ENCODE measurements at regions not wholly inside any gene's neighbourhood (a gene's known extent, or its start where the extent isn't known, plus 50 kb on each side); places are given as distances from the start of the nearest gene placed in this dataset.

DNA sequence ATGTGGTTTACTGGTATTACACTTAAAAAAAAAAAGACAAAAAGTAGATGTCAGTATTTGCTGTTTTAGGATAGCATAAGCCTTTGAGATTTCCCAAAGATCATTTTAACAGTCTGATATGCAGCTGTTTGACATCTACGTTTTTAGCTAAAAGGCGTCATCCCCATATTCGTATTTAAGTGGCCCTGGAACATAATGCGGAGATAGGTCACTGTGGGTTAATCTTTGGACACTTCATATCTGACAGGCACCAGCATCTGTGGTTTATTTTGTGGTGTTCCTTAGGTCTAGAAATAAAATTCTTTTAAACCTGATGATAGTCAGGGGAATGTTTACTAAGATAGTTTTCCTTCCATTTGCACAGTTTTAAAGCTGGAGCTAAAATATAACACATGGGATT lies 313.7 kb downstream of the SOX4 start:
- H2AFZ ChIP-seq (ENCODE audit: low read depth, low read length): no peak overlapping the region
- H2BK15ac ChIP-seq (ENCODE audit: low read depth, poor library complexity, severe bottlenecking): no peak overlapping the region
- H3K4me1 ChIP-seq (ENCODE audit: control insufficient read depth, insufficient read depth, low read depth, low read length): no peaks in the 10 kb centered on the region
- no peak overlapping the region for H2BK120ac ChIP-seq (ENCODE audit: low read depth, low read length)
- H2BK12ac ChIP-seq (ENCODE audit: low read length in 2 of 2): no peak overlapping the region
- no peak overlapping the region for H3K23ac ChIP-seq (ENCODE audit: low read length in 2 of 2)
- no peak overlapping the region for H2BK5ac ChIP-seq (ENCODE audit: low read depth, low read length, poor library complexity, severe bottlenecking)
- H3K18ac ChIP-seq (ENCODE audit: low read depth in 1 of 2, low read length in 2 of 2): no peak overlapping the region
- H3K14ac ChIP-seq (ENCODE audit: low read length in 2 of 2): no peak overlapping the region
- H4K91ac ChIP-seq (ENCODE audit: low read length): no peak overlapping the region
- no peaks in the 10 kb centered on the region for H3K79me1 ChIP-seq (replicated peaks; ENCODE audit: low read length, poor library complexity, severe bottlenecking)
- H4K8ac ChIP-seq (ENCODE audit: low read length): no peak overlapping the region
- H3K9ac ChIP-seq (ENCODE audit: low read length): no peak overlapping the region
- H3K36me3 ChIP-seq (ENCODE audit: control insufficient read depth in 1 of 2, insufficient read depth in 2 of 2, low read depth in 1 of 2, low read length in 2 of 2): no peaks in the 10 kb centered on the region
- no peak overlapping the region for H2AK5ac ChIP-seq (ENCODE audit: low read length, severe bottlenecking)
- H3K27ac ChIP-seq (ENCODE audit: low read length, poor library complexity, severe bottlenecking): no peak overlapping the region
- H3K4ac ChIP-seq (ENCODE audit: low read depth in 1 of 2, low read length in 2 of 2): no peak overlapping the region
- DNase-seq: no peak
- WGBS: 81% methylated on average over 4 of the region's 4 CpGs
- H3K4me3 ChIP-seq (ENCODE audit: insufficient read depth in 1 of 2, low read depth in 1 of 2, low read length in 2 of 2): no peak overlapping the region
- H3K4me2 ChIP-seq (ENCODE audit: low read length, poor library complexity, severe bottlenecking): no peak overlapping the region
- H3K9me3 ChIP-seq (ENCODE audit: control insufficient read depth, low read length): no peaks in the 10 kb centered on the region
- no peaks in the 10 kb centered on the region for H3K27me3 ChIP-seq (ENCODE audit: control insufficient read depth in 1 of 2, insufficient read depth in 1 of 2, low read length in 2 of 2)

DNA sequence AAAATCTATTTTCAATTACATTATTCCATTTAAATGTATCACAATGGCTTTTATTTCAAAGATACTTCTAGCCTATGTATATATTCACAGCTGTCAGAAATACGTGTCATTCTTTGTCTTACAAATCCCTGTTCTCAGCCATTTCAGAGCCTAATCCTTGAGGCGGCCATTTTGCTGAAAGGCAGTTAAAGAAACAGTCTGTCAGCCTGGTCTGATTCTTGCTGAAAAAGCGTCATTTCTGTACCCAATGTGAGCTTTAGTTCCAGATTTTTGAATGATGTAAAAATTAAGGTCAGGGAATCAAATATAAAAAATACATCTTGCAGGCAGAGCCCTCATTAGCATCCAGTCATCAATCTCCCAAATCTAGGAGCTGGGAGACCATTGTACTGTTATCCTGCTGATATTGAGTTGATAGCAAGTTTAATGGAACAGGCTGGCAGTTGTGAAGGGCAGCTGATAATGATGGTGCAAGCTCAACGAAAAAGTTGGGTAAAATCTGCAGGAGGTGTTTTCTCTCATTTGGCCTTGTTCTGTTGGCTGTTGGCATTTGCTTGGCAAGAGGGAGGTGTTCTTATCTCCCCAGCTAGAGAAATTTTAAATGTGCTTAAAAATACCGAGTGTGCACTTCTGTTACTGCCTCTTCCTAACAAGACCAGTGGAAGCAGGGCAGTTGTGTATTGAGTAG lies 314.8 kb downstream of the SOX4 start:
- no peaks in the 10 kb centered on the region for H3K9me3 ChIP-seq (ENCODE audit: control insufficient read depth, low read length)
- H3K4me1 ChIP-seq (ENCODE audit: control insufficient read depth, insufficient read depth, low read depth, low read length): no peaks in the 10 kb centered on the region
- no peak overlapping the region for H4K8ac ChIP-seq (ENCODE audit: low read length)
- H3K79me1 ChIP-seq (replicated peaks; ENCODE audit: low read length, poor library complexity, severe bottlenecking): no peaks in the 10 kb centered on the region
- H2AK5ac ChIP-seq (ENCODE audit: low read length, severe bottlenecking): no peak overlapping the region
- no peak overlapping the region for H3K4ac ChIP-seq (ENCODE audit: low read depth in 1 of 2, low read length in 2 of 2)
- no peak overlapping the region for H3K4me2 ChIP-seq (ENCODE audit: low read length, poor library complexity, severe bottlenecking)
- no peak overlapping the region for H2BK120ac ChIP-seq (ENCODE audit: low read depth, low read length)
- H3K4me3 ChIP-seq (ENCODE audit: insufficient read depth in 1 of 2, low read depth in 1 of 2, low read length in 2 of 2): no peak overlapping the region
- H3K14ac ChIP-seq (ENCODE audit: low read length in 2 of 2): no peak overlapping the region
- H3K36me3 ChIP-seq (ENCODE audit: control insufficient read depth in 1 of 2, insufficient read depth in 2 of 2, low read depth in 1 of 2, low read length in 2 of 2): no peaks in the 10 kb centered on the region
- no peak overlapping the region for H2BK12ac ChIP-seq (ENCODE audit: low read length in 2 of 2)
- no peaks in the 10 kb centered on the region for H3K27me3 ChIP-seq (ENCODE audit: control insufficient read depth in 1 of 2, insufficient read depth in 1 of 2, low read length in 2 of 2)
- H3K23ac ChIP-seq (ENCODE audit: low read length in 2 of 2): no peak overlapping the region
- 85% methylated on average over 4 of the region's 5 CpGs for WGBS
- H3K27ac ChIP-seq (ENCODE audit: low read length, poor library complexity, severe bottlenecking): no peak overlapping the region
- no peak overlapping the region for H2BK5ac ChIP-seq (ENCODE audit: low read depth, low read length, poor library complexity, severe bottlenecking)
- no peak for DNase-seq
- no peak overlapping the region for H3K18ac ChIP-seq (ENCODE audit: low read depth in 1 of 2, low read length in 2 of 2)
- no peak overlapping the region for H4K91ac ChIP-seq (ENCODE audit: low read length)
- H2AFZ ChIP-seq (ENCODE audit: low read depth, low read length): no peak overlapping the region
- no peak overlapping the region for H2BK15ac ChIP-seq (ENCODE audit: low read depth, poor library complexity, severe bottlenecking)
- no peak overlapping the region for H3K9ac ChIP-seq (ENCODE audit: low read length)

DNA sequence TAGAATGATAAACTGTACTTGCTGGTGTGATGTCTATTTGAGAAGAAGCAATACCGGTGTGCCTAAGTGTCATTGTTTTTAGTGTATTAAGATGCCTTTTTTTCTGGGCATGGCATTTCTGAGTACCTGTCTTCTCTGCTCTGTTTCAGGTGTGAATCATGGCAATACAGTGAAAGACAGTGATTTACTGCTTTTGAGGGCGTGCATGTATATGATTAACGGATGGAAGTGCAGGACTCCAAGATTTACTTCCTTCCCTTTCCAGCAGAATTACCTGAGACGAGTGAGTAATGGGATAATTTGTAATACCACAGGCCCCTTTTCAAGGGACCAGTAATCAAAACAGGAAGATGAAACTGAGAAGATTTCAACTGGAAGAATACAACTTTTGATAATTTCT lies 315.8 kb downstream of the SOX4 start:
- H3K14ac ChIP-seq (ENCODE audit: low read length in 2 of 2): no peak overlapping the region
- no peak overlapping the region for H3K23ac ChIP-seq (ENCODE audit: low read length in 2 of 2)
- no peak overlapping the region for H3K4me2 ChIP-seq (ENCODE audit: low read length, poor library complexity, severe bottlenecking)
- H3K27me3 ChIP-seq (ENCODE audit: control insufficient read depth in 1 of 2, insufficient read depth in 1 of 2, low read length in 2 of 2): no peaks in the 10 kb centered on the region
- H3K4me3 ChIP-seq (ENCODE audit: insufficient read depth in 1 of 2, low read depth in 1 of 2, low read length in 2 of 2): no peak overlapping the region
- no peak for DNase-seq
- no peaks in the 10 kb centered on the region for H3K79me1 ChIP-seq (replicated peaks; ENCODE audit: low read length, poor library complexity, severe bottlenecking)
- H3K18ac ChIP-seq (ENCODE audit: low read depth in 1 of 2, low read length in 2 of 2): no peak overlapping the region
- H2AK5ac ChIP-seq (ENCODE audit: low read length, severe bottlenecking): no peak overlapping the region
- H4K91ac ChIP-seq (ENCODE audit: low read length): no peak overlapping the region
- H2BK5ac ChIP-seq (ENCODE audit: low read depth, low read length, poor library complexity, severe bottlenecking): no peak overlapping the region
- no peak overlapping the region for H2BK12ac ChIP-seq (ENCODE audit: low read length in 2 of 2)
- H2BK120ac ChIP-seq (ENCODE audit: low read depth, low read length): no peak overlapping the region
- 99% methylated on average over 2 of the region's 4 CpGs for WGBS
- no peak overlapping the region for H3K27ac ChIP-seq (ENCODE audit: low read length, poor library complexity, severe bottlenecking)
- H2BK15ac ChIP-seq (ENCODE audit: low read depth, poor library complexity, severe bottlenecking): no peak overlapping the region
- no peaks in the 10 kb centered on the region for H3K9me3 ChIP-seq (ENCODE audit: control insufficient read depth, low read length)
- no peaks in the 10 kb centered on the region for H3K4me1 ChIP-seq (ENCODE audit: control insufficient read depth, insufficient read depth, low read depth, low read length)
- no peak overlapping the region for H3K9ac ChIP-seq (ENCODE audit: low read length)
- no peaks in the 10 kb centered on the region for H3K36me3 ChIP-seq (ENCODE audit: control insufficient read depth in 1 of 2, insufficient read depth in 2 of 2, low read depth in 1 of 2, low read length in 2 of 2)
- H2AFZ ChIP-seq (ENCODE audit: low read depth, low read length): no peak overlapping the region
- H3K4ac ChIP-seq (ENCODE audit: low read depth in 1 of 2, low read length in 2 of 2): no peak overlapping the region
- H4K8ac ChIP-seq (ENCODE audit: low read length): no peak overlapping the region

DNA sequence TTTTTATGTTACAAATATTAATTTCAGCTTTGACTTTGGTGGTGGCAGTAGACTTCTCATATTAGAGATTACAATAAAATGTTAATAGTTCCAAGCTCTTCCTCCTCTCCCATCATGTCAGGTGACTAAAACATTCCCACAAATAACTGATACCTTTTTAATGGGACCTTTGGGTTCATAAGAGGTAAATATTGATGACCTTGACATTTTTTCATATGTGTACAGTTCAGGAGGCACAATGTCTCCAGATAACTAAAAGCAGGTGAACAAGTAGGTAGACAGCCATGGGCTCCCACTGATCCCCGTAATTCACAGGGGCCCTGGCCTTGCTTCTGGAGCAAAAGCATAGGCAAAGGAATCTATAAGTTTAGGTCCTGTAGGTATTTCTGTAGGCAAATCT lies 317.7 kb downstream of the SOX4 start:
- Histone ChIP-seq H3K27ac (ENCODE audit: low read length, poor library complexity, severe bottlenecking) (no peak overlapping the region), H2BK120ac (ENCODE audit: low read depth, low read length) (no peak overlapping the region), H2AK5ac (ENCODE audit: low read length, severe bottlenecking) (no peak overlapping the region)

More for the DNA sequence above, 317.7 kb downstream of the SOX4 start:
- Histone ChIP-seq H4K91ac (ENCODE audit: low read length) (no peak overlapping the region), H3K4me1 (ENCODE audit: control insufficient read depth, insufficient read depth, low read depth, low read length) (peaks cover 3% of the 10 kb centered on the region), H2BK15ac (ENCODE audit: low read depth, poor library complexity, severe bottlenecking) (no peak overlapping the region), H3K14ac (ENCODE audit: low read length in 2 of 2) (no peak overlapping the region), H4K8ac (ENCODE audit: low read length) (no peak overlapping the region), H3K23ac (ENCODE audit: low read length in 2 of 2) (no peak overlapping the region), H3K9me3 (ENCODE audit: control insufficient read depth, low read length) (no peaks in the 10 kb centered on the region), H3K36me3 (ENCODE audit: control insufficient read depth in 1 of 2, insufficient read depth in 2 of 2, low read depth in 1 of 2, low read length in 2 of 2) (no peaks in the 10 kb centered on the region), H3K4me2 (ENCODE audit: low read length, poor library complexity, severe bottlenecking) (no peak overlapping the region), H3K4me3 (ENCODE audit: insufficient read depth in 1 of 2, low read depth in 1 of 2, low read length in 2 of 2) (no peak overlapping the region), H2AFZ (ENCODE audit: low read depth, low read length) (no peak overlapping the region), H3K4ac (ENCODE audit: low read depth in 1 of 2, low read length in 2 of 2) (no peak overlapping the region), H3K27me3 (ENCODE audit: control insufficient read depth in 1 of 2, insufficient read depth in 1 of 2, low read length in 2 of 2) (no peaks in the 10 kb centered on the region), H2BK12ac (ENCODE audit: low read length in 2 of 2) (no peak overlapping the region), H3K9ac (ENCODE audit: low read length) (no peak overlapping the region), H3K79me1 (replicated peaks; ENCODE audit: low read length, poor library complexity, severe bottlenecking) (no peaks in the 10 kb centered on the region), H2BK5ac (ENCODE audit: low read depth, low read length, poor library complexity, severe bottlenecking) (no peak overlapping the region), H3K18ac (ENCODE audit: low read depth in 1 of 2, low read length in 2 of 2) (no peak overlapping the region)
- WGBS: 92% methylated on average over 1 of the region's 1 CpG
- no peak for DNase-seq

Data from mesenchymal stem cell (in vitro differentiated cells and primary cell).